DMS79 (cell line): ENCODE measurements at regions not wholly inside any gene's neighbourhood (a gene's known extent, or its start where the extent isn't known, plus 50 kb on each side); places are given as distances from the start of the nearest gene placed in this dataset.

ENCODE experiments used
- DNase-seq: peaks from one replicate; lab custom pipeline; 2025; lab: John Stamatoyannopoulos, UW

DNA sequence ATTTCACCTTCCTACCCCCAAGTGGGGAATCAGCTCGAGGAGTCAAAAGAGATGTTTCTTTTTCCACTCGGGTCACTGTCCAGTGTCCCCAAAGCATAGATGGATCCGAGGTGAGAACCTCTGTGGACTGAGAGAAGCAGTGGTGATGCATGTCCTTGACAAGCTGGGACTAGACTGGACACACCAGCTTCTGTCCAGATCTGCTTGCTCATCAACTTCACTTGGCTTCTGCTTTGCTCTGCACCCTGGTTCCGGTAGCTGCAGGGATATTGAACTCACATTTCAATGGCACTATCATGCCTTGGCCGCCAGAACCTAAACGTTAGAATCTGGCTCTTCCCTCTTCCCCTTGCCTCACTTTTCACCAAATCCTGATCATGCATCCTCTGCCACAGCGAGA, 50.3 kb upstream of the CXCL12 start:
- no peak for DNase-seq

DNA sequence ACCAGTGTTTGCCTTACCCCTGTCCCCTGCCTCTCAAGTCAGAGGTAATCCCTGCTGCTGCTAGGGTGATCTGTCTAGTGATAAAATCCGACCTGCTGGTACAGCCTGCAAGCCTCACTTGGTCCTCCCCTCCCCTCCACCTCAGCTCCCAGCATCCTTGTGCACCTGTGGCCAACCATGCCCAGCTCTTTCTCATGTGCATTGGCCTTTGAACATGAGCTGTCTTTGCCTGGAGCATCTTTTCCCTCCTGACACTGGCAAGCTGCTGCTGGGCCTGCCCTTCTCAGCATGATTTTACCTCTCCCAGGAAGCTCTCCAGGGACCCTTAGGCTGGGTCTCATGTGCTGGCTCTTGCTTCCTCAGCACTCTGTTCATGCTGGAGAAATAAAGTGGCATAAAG, 51.3 kb upstream of the CXCL12 start:
- no peak for DNase-seq

DNA sequence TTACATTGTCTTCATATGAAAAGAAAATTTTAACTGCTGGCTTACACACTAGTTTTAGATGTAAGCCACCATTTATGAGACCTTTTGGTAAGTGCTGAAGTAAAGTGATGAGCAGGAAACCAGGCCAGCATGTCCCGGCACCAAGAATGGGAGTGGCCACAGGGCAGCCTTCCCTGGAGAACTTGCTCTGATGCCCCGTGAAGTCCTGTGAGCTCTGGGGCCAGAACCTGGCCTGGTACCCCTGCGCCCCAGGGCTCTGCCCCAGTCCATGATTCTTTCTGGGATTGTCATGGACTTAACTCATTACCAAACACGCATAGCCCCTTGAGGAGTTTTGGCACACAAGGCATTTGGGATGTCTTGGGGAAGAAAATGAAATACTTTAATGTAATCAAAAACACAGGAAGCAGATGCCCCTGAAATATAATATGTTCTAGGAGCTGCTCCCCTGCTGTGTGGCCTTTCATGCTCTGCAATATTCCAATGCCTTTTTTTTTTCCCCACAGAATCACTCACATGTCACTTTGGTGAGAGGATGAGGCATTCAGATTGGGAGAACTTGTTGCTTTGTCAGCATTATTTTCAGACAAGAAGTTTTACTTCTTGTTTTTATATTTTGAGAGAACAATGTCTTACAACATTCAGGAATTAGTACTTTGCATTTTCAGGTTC, 53.1 kb upstream of the CXCL12 start:
- DNase-seq: no peak

DNA sequence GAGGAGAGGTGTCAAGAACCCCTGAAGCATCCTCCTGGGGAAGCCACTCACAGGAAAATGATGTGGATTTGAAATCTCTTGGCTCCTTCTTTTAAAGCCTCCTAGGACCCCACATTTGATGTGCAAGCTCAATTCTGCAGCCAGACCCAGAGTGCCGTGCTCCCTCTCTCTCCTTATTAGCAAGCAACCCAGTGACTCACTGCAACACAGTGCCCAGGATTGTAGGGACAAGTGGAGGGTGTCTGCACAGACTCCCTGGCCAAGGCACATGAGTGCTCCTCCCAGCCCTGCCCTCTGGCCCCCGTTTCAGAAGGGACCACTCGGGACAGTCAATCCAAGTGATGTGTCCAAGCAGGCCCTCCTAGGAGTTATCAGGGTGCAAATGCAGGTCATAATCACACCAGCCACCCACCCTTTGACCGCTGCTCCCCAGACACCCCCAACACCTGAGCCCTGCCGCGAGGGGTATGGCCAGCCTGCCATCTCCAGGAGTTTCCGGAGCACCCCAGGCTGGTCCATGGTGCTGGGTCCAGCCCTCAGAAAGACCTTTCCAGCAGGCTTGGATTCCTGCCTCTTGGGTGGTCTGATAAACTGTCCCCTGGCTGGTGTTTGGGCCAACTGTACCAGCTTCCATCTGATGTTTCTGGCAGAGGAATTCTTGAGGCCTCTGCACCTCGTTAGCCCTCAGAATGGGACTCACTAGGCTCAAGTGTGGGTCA, 54.5 kb upstream of the CXCL12 start:
- no peak for DNase-seq

DNA sequence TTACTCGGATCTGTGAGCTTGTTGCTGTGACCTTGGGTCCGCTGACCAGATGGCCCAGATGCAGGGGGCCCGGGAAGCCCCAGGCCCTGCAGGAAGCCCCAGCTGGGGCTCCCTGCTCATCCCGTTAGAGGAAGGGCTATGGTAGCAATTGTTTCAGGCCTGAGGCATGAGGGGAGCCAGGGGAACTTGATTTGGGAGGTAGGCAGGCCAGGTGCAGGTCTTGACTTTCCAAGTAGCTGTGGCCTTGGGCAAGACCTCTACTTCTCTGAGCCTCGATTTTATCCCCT, 55.0 kb upstream of the CXCL12 start:
- no peak for DNase-seq

DNA sequence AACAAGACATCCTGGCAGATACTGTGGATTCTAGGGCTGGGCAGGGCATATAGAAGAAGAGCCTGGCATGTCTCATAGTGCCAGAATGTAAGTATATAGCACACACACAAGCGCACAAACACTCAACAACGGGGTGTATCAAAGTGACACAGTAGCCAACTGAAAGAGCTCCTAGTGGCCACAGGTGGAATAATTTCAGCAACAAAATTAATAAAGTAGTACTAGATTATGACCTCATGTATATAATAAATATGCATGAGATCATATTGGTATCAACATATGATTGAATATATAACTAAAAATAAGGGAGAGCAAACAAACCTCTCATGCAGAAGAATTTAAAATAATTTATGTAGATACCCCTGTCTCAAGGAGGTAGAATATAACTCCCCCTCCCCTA, 72.4 kb upstream of the CXCL12 start:
- no peak for DNase-seq

DNA sequence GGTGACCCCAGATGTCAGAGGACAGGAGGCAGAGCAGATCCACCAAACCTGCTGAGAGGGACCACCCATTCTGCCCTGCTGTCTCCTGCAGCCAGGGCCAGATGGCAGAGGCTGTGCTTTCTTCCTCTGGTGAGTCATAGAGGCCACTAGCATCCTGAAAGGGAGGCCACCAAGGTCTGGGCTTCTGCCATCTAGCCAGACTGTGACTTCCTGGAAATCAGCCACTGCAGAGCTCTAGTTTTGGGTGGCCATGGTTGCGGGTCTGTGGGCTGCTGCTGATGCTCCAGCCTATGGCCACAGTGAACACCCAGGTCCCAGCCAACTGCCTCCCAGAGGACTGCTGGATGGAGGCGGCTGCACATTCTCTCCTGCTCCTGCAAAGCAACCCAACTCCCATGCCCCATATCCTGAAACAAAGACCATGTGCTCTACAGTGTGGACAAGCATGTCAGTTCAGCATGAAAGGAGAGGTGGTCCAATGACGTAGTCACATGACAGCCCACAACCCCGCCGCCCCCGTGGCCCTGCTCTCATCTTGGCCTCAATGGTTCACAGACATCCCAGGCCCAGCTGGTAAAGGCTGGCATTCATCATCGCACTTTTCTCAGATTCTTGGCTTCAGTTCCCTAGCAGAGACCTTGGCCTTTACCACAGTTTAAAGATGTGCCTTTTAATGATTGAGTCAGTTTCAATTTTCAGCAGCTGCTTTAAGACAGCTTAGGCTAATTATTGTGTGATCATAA, 73.9 kb upstream of the CXCL12 start:
- DNase-seq: no peak

DNA sequence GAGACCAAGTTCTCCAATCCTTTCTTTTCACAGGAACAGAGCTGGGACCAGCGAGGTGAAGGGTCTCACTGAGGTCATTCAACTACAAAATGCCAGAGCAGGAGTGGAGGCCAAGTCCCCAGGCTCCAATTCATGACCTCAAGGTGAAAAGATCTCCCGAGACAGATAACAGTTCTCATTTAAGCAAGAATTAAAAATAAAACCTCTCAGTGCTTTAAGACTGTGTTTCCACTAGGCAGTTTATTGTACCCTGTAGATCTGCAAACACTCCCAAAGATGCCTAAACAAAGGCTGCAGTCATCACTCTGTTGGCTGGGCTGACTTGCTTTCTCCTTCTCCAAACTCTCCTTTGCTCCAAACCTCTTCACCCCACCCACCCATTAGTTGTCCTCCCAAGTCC, 74.8 kb upstream of the CXCL12 start:
- DNase-seq: no peak

DNA sequence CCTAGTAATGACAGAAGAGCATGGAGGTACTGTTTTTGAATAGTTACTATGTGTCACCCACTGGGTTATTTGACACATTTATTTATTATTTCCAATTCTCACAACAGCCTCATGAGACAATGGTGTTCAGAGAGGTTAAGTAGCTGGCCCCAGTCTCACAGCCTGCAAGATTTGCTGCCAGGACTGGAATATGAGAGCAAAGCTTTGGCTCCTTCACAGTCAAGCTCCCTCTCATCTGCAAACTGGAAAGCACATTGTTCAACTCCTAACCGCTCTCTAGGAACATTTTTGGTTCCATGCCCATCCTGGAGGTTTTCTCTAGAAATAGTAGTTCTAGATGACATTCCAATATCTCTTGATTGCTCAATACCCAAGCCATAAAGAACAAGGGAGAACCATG, 75.5 kb upstream of the CXCL12 start:
- no peak for DNase-seq

DNA sequence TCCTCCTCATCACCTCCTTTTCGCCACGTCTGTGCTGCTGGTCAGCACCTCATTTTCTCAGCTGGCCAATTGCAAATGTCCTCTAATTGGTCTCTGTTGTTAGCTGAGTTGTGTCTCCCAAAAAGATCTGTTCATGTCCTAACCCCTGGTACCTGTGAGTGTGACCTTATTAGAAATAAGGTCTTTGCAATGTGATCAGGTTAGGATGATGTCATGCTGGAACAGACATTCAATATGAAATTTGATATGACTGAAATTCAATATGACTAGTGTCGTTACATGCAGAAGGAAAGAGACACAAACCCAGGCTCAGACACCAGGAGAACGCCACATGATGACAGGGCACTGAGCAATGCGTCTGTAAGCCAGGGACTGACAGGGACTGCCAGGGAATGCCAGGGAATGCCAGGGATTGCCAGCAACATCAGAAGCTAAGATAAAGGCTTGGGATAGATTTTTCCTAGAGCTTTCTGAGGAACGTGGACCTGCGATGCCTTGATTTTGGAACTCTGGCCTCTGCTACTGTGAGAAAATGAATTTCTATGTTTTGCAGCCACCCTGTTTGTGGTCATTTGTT, 77.5 kb upstream of the CXCL12 start:
- no peak for DNase-seq

DNA sequence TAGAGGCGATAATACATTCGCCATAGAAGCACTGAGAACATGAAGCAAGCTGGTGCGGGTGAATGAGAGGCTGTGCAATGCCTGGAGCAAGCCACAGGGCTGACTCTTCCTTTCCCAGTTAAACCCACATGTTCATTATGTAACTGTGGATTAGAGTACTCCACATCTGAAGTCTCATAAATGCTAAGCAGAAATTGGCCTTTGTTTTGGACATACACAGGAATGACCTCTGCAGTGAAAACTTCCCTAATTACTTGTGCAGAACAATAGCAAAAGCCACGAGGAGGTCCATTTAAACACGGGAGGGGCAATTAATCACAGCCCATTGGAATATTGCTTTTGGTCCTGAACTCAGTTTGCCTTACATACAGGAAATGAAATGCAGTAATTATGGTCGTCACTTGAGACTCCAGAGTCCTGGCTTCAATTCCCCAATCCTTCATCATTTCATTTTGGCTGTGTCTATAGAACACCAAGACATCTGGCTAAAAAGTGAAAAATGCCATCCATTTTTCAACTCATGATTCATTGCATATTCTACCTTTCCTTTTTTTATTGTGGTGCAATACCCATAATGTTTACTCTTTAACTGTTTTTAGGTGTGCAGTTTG, 78.7 kb upstream of the CXCL12 start:
- DNase-seq: no peak

DNA sequence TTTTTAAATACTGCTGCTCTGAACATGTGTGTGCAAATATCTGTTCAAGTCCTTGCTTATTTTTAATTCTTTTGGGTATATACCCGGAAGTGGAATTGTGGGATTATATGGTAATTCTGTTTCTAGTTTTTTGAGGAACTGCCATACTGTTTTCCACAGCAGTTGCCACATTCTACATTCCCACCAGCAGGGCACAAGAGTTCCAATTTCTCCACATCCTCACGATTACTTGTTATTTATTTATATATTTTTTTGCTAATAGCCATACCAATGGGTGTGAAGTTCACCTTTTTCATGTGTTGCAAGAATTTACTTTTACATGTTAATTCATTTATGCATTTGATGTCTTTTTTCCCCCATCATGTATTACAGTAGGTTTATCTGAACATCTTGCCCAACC, 79.6 kb upstream of the CXCL12 start:
- no peak for DNase-seq

DNA sequence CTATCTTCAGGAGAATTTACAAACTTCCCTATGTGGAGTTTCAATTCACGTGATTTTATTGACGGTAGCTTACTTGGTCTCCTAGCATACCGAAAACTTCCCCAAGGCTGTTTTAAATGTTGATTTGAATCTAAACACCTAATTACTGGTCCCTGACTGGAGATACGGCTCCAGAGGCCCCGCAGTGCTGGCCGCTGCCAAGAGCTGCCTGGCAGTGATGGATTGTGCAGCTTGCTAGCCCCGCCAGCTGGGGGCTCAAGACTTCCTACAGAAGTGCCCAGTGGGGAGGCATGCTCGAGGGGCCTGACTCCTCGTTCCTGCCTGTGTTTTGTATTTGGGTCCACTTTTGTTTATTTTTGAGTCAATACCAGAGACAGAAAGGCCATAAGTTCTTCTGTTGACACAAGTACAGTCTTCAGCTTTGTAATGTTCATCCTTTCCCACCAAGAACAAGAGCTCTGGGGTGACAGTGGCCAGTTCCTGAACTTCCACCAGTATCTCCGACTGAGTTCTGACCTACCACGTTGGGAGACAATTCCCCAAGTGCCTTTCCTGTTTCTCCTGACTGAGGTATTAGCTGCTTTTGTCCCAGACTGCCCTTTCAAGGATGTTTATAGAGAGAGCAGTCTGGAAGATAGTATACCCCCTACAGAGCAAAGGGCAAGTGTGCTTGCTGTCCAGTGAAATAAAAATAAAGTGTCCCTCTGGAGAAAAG, 80.7 kb upstream of the CXCL12 start:
- no peak for DNase-seq

DNA sequence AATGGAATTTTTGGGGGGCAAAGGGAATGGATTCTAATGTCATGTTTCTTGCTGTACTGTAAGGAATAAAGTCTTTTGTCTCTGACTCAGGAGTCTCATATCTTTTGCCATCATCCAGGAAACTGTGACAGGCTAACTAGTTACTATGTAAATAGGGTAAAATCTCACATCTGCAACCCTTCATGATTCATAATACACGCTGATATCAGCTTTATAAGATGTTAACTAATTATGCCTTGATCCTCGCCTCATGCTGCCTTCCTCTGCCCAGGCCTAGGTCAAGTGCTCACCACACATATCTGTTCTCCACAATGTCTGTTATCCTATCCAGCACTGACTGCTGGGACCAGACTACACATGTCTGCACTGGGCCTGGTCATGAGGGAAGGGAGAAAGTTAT, 81.3 kb upstream of the CXCL12 start:
- no peak for DNase-seq

DNA sequence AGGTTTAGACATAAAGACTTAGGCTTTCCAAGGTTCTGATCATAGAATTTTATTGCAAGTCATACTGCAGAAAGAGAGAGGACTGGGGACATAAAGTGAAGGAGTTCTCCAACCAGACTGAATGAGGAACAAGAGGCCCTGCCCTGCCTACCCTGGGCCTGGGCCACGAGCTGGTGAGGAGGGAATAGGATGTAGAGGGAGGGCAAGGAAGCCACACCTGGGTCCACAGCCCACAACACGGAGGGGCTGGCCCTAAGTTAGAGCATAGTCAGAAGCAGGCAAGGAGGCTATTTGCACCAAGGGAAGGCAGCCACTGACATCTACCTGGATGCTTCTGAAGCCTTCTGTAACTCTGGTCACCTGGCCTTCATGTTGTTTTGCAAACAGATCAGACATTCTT, 82.2 kb upstream of the CXCL12 start:
- no peak for DNase-seq

DNA sequence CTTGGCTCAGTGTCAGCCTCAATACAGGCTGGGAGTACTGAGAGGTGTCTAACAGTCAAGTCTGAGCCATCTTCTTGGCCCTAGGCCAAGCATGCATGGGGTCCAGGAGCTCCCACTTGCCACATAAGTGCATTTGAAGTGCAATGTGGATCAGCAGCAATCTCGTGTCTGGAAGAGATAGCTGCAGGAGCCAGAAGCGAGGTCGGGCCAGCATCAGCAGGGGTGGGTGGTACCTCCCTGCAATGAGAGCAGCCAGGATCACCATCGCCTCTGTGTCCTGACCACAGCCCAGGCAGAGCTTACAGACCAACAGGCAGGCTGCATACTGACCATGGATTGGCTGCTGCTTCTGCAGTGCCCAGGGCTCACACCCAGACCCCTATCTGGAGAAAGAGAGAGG, 83.0 kb upstream of the CXCL12 start:
- no peak for DNase-seq

DNA sequence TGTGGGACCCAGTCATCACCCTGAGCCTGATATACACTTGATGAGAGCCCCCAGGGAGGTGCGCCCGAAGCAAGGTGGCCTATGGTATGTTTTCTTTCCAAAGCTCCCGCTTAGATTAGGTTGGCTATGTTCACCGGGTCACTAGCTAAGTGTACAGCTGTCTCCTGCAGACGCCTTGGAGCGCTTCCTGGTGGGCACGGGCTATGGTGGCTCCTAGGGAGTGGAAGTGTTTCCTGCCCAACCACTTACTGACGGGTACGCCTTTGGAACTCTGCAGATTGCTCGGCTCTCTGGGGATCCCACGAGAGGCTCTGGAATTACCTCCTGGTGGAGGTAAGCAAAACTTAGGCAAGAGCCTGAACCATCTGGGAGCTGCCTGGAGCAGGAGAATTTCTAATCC, 83.6 kb upstream of the CXCL12 start:
- DNase-seq: no peak

DNA sequence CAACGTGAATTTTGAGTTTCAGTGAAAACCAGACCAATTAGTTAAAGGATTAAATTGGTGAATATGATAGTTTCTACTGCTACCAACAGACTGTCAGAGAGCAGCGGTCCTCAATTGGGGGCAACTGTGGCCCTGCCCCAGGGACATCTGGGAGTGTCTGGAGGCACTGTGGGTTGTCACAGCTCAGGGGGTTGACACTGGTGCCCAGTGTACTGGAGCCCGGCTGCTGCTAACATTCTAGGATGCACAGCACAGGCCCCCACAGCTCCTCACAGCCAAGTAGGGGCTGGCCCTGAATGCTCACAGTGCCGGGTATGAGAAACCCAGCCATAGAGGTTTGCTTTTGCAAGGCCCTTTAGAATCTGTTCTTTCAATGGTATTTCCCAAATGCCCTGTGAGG, 84.1 kb upstream of the CXCL12 start:
- DNase-seq: no peak

DNA sequence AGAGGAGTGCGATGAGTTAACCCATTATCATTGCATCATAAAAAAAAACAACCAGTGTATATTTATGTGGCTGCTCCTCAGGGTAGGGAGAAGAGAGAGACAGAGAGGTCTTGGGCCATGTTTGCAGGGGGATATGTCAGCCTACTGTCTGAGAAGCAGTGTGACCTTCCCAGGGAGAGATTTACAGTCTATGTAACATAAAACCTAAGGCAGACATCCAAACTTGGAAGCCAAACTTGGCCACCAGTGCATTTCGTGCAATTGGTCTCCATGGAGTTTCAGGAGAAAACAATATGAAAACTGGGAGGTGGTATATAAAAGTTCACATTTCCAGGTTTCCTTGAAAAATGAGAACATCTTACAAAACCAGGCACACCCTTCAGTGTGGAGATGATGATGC, 85.9 kb upstream of the CXCL12 start:
- DNase-seq: no peak

DNA sequence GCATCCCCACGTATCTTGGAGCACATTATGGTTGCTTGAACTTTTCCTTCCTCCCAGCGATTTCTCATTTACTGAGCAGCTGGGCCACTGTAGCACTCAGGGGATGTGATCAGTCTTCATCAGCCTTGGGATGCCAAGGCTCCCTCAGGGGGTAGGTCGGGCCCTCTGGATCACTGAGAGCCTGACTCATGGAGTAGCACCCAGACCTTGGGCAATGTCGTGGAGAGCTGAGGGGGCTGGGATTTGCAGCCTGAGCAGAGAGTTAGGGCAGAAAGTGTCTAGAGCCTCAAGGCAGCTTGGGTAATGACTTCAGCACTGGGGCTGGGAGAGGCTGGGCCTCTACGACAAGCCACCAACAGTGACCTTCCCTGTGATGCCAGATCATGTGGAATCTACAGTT, 86.5 kb upstream of the CXCL12 start:
- no peak for DNase-seq

DNA sequence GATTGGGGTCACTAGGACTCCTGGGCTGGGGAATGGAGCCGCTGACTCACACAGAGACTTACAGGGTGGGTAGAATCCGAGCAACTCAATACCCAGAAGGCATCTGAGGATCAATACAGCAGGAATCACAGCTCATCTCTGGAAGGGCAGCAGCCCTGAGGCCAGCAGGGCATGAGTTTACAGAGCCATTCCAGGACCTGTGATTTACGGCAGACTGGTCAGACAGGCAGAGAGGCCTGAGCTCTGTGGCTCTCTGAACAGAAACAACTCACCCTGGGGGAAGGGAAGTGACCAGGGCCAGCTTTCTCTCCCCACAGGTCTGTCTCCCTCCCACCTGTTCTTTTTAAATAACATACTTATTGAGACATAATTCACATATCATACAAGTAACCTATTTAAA, 88.2 kb upstream of the CXCL12 start:
- DNase-seq: no peak

DNA sequence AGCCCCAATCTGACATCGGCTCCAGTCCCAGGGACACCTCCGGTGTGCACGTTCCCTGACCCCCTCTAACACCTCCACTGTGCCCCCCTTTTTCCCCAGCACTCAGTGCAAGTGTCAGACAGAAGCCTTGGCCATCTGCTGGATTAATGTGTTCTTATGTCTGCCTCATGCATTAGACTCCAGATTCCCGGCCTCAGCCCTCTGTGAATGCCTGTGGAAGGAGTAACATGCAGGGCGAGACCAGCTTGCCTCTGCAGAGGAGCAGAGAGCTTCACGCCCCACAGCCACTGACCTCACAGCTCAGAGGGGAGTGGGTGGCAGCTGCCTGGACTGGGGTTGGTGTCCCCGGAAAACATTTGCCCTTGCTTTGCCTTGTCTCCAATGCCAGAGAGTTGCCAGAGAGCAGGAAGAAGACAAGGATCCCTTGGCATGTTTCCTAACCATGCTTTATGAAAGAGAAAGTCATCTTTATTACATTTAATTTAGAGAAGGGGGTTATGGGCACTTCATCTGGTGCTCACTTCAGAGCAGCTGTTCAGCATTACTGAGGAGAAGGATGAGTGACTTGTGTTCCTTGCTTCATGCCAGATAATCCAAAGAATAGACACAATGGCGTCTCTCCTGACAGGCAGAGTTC, 91.6 kb upstream of the CXCL12 start:
- no peak for DNase-seq
